HEK293 (cell line): ENCODE measurements at regions not wholly inside any gene's neighbourhood (a gene's known extent, or its start where the extent isn't known, plus 50 kb on each side); places are given as distances from the start of the nearest gene placed in this dataset.
A peak's percentile ranks its signal among the peaks of the same experiment; 100 is the strongest.

ENCODE experiments used
- CTCF ChIA-PET: fragments of 350-600 bp; formaldehyde crosslinking; extraction: SDS; loops from one replicate; lab custom pipeline; 2021; ENCODE audit warnings: antibody characterized with exemption; lab: Yijun Ruan, JAX
- POLR2A ChIA-PET: fragments of 300-600 bp; formaldehyde crosslinking; extraction: SDS; loops from one replicate; lab custom pipeline; 2020; ENCODE audit warnings: antibody characterized with exemption, inconsistent platforms; lab: Yijun Ruan, JAX
- H3K27ac ChIP-seq: fragments of 200-500 bp; sonication (Bioruptor generic); 2 replicates; pipeline ENCODE4 v1.5.1; 2014; ENCODE audit warnings: low read depth, low read length, control low read depth, inconsistent platforms; ENCODE audit errors: extremely low read depth
- H3K36me3 ChIP-seq, 2 experiments: fragments of 200-500 bp in 1 of 2; sonication (Bioruptor generic) in 1 of 2; 1 replicate in 1 of 2; 2 replicates in 1 of 2; pipeline ENCODE4 v1.5.1; 2014 to 2017; ENCODE audit warnings: inconsistent platforms in 2 of 2, low read length in 2 of 2; ENCODE audit not compliant: control insufficient read depth in 2 of 2, insufficient read depth in 1 of 2
- H3K4me1 ChIP-seq: fragments of 200-500 bp; sonication (Bioruptor generic); 2 replicates; pipeline ENCODE4 v1.5.1; 2014; ENCODE audit warnings: mild to moderate bottlenecking, low read length, inconsistent platforms; ENCODE audit not compliant: control insufficient read depth, insufficient read depth
- H3K4me3 ChIP-seq: 2 replicates; pipeline ENCODE4 v1.5.1; 2011; ENCODE audit warnings: low read depth, mild to moderate bottlenecking, control low read depth, low read length, moderate library complexity
- H3K9me3 ChIP-seq: fragments of 200-500 bp; sonication (Bioruptor generic); 2 replicates; pipeline ENCODE4 v1.5.1; 2014; ENCODE audit warnings: low read depth, low read length, inconsistent platforms; ENCODE audit not compliant: control insufficient read depth, insufficient read depth
- GLI4 ChIP-seq: fragments of 450-650 bp; formaldehyde crosslinking; IDR thresholded peaks from 2 replicates; pipeline ENCODE4 v1.5.1; 2016; ENCODE audit warnings: missing biosample characterization, missing genetic modification characterization
- KLF7 ChIP-seq: fragments of 450-650 bp; formaldehyde crosslinking; IDR thresholded peaks from 2 replicates; pipeline ENCODE4 v1.5.1; 2016; ENCODE audit warnings: missing biosample characterization, missing genetic modification characterization, borderline replicate concordance
- RBAK ChIP-seq: fragments of 450-650 bp; formaldehyde crosslinking; IDR thresholded peaks from 2 replicates; pipeline ENCODE4 v1.5.1; 2016; ENCODE audit warnings: missing biosample characterization, missing genetic modification characterization
- SP3 ChIP-seq: fragments of 450-650 bp; formaldehyde crosslinking; IDR thresholded peaks from 2 replicates; pipeline ENCODE4 v1.5.1; 2016; ENCODE audit warnings: missing biosample characterization, missing genetic modification characterization
- ZEB2 ChIP-seq: fragments of 450-650 bp; formaldehyde crosslinking; IDR thresholded peaks from 2 replicates; pipeline ENCODE4 v1.5.1; 2016; ENCODE audit warnings: missing biosample characterization, missing genetic modification characterization
- ZNF10 ChIP-seq: fragments of 450-650 bp; formaldehyde crosslinking; IDR thresholded peaks from 2 replicates; pipeline ENCODE4 v1.5.1; 2017; ENCODE audit warnings: missing biosample characterization, missing genetic modification characterization
- ZNF132 ChIP-seq: fragments of 450-650 bp; formaldehyde crosslinking; IDR thresholded peaks from 2 replicates; pipeline ENCODE4 v1.5.1; 2017; ENCODE audit warnings: missing biosample characterization, missing genetic modification characterization, borderline replicate concordance
- ZNF157 ChIP-seq: fragments of 450-650 bp; formaldehyde crosslinking; IDR thresholded peaks from 2 replicates; pipeline ENCODE4 v1.5.1; 2016; ENCODE audit warnings: missing biosample characterization, missing genetic modification characterization
- ZNF248 ChIP-seq: fragments of 450-650 bp; formaldehyde crosslinking; IDR thresholded peaks from 2 replicates; pipeline ENCODE4 v1.5.1; 2017; ENCODE audit warnings: missing biosample characterization, missing genetic modification characterization
- ZNF335 ChIP-seq: fragments of 450-650 bp; formaldehyde crosslinking; conservative IDR thresholded peaks from 2 replicates; pipeline ENCODE4 v1.5.1; 2016; ENCODE audit warnings: missing biosample characterization, missing genetic modification characterization
- ZNF350 ChIP-seq: fragments of 450-650 bp; formaldehyde crosslinking; IDR thresholded peaks from 2 replicates; pipeline ENCODE4 v1.5.0; 2017; ENCODE audit warnings: missing biosample characterization, mild to moderate bottlenecking, missing genetic modification characterization
- ZNF354C ChIP-seq: fragments of 450-650 bp; formaldehyde crosslinking; IDR thresholded peaks from 2 replicates; pipeline ENCODE4 v1.5.1; 2016; ENCODE audit warnings: missing biosample characterization, missing genetic modification characterization, low read depth, borderline replicate concordance
- ZNF426 ChIP-seq: fragments of 450-650 bp; formaldehyde crosslinking; IDR thresholded peaks from 2 replicates; pipeline ENCODE4 v1.5.1; 2017; ENCODE audit warnings: missing biosample characterization, missing genetic modification characterization, mild to moderate bottlenecking, inconsistent platforms, moderate library complexity
- ZNF433 ChIP-seq: fragments of 450-650 bp; formaldehyde crosslinking; IDR thresholded peaks from 2 replicates; pipeline ENCODE4 v1.5.1; 2016; ENCODE audit warnings: missing biosample characterization, missing genetic modification characterization, low read depth
- ZNF449 ChIP-seq: fragments of 450-650 bp; formaldehyde crosslinking; IDR thresholded peaks from 2 replicates; pipeline ENCODE4 v1.5.1; 2017; ENCODE audit warnings: missing biosample characterization, mild to moderate bottlenecking, missing genetic modification characterization, moderate library complexity
- ZNF514 ChIP-seq: fragments of 450-650 bp; formaldehyde crosslinking; IDR thresholded peaks from 2 replicates; pipeline ENCODE4 v1.5.1; 2016; ENCODE audit warnings: missing biosample characterization, missing genetic modification characterization
- ZNF621 ChIP-seq: fragments of 450-650 bp; formaldehyde crosslinking; IDR thresholded peaks from 2 replicates; pipeline ENCODE4 v1.5.1; 2017; ENCODE audit warnings: missing biosample characterization, missing genetic modification characterization
- ZNF654 ChIP-seq: fragments of 450-650 bp; formaldehyde crosslinking; IDR thresholded peaks from 2 replicates; pipeline ENCODE4 v1.5.1; 2016; ENCODE audit warnings: low read depth, missing biosample characterization, missing genetic modification characterization
- ZNF768 ChIP-seq: fragments of 450-650 bp; formaldehyde crosslinking; IDR thresholded peaks from 2 replicates; pipeline ENCODE4 v1.5.1; 2018; ENCODE audit warnings: missing biosample characterization, mild to moderate bottlenecking, missing genetic modification characterization
- TF ChIP-seq, protein P1 (sequence below): fragments of 450-650 bp; formaldehyde crosslinking; IDR thresholded peaks from 2 replicates; pipeline ENCODE4 v1.5.1; 2016; ENCODE audit warnings: missing biosample characterization, missing genetic modification characterization
- TF ChIP-seq, protein P2 (sequence below): fragments of 450-650 bp; formaldehyde crosslinking; IDR thresholded peaks from 2 replicates; pipeline ENCODE4 v1.5.1; 2016; ENCODE audit warnings: missing biosample characterization, missing genetic modification characterization
- TF ChIP-seq, protein P3 (sequence below): fragments of 450-650 bp; formaldehyde crosslinking; IDR thresholded peaks from 2 replicates; pipeline ENCODE4 v1.5.1; 2016; ENCODE audit warnings: missing biosample characterization, missing genetic modification characterization

DNA sequence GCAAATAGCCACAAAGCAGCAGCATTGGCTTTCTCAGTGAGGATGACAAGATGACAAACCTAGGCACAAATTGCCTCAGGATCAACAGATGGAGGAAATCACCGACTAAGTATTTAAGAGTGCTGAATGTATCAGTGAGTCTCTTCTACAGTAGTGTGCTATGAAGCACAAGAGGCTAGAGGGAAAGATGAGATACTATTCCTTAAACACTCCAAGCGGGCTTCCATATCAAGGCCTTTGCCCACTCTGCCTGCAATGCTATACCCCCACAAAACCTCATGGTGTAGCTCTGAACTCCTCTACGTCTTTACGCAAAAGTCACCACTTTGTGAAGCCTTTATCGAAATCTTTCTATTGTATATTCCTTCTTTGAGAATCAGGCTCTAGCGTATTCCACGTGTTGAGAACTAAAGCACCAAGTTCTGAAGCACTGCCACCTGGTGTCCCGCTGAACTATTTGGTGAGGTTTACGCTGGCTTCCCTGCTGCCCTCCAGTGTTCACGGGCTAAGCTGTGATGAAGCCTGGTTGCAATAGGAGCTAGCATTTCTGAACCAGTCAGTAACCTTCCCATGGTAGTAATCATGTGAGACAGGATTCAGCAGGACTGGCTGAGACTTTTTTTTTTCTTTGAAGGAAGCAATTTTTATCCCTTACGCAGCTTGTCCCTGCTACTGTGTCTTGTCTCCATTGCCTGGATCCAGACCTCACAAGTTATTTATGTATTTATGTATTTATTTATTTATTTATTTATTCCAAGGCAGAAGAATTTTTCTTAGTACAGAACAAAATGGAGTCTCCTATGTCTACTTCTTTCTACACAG is 426.5 kb upstream of the OR4E1 start (continued):
- TF ChIP-seq, protein P1, sequence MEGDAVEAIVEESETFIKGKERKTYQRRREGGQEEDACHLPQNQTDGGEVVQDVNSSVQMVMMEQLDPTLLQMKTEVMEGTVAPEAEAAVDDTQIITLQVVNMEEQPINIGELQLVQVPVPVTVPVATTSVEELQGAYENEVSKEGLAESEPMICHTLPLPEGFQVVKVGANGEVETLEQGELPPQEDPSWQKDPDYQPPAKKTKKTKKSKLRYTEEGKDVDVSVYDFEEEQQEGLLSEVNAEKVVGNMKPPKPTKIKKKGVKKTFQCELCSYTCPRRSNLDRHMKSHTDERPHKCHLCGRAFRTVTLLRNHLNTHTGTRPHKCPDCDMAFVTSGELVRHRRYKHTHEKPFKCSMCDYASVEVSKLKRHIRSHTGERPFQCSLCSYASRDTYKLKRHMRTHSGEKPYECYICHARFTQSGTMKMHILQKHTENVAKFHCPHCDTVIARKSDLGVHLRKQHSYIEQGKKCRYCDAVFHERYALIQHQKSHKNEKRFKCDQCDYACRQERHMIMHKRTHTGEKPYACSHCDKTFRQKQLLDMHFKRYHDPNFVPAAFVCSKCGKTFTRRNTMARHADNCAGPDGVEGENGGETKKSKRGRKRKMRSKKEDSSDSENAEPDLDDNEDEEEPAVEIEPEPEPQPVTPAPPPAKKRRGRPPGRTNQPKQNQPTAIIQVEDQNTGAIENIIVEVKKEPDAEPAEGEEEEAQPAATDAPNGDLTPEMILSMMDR (tag by site-specific recombination): peak; percentile 73
- TF ChIP-seq RBAK (tag by site-specific recombination) (no peak), ZNF350 (no peak), ZNF335 (tag by site-specific recombination) (no peak)

DNA sequence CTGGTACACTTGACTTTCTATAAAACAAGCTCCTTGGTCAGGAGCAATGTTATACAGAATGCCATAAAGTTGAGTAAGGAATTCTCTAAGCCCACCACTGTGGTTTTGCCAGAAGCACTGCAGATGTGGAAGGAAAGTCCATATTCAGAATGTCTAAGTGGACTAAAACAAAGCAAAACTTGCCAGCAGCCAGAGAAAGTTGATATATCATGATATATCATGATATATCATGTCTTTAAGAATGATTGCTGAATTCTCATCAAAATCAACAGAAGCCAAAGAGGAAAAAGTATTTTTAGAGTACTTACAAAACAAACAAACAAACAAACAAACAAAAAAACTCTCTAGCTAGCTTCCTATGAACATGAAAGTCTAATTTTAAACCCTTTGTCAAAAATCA is 424.8 kb upstream of the OR4E1 start:
- H3K27ac ChIP-seq: no peak overlapping the region
- TF ChIP-seq ZNF132 (tag by site-specific recombination): no peak
- no peak for TF ChIP-seq ZNF354C (tag by site-specific recombination)
- TF ChIP-seq KLF7 (tag by site-specific recombination): no peak
- TF ChIP-seq, protein P2, sequence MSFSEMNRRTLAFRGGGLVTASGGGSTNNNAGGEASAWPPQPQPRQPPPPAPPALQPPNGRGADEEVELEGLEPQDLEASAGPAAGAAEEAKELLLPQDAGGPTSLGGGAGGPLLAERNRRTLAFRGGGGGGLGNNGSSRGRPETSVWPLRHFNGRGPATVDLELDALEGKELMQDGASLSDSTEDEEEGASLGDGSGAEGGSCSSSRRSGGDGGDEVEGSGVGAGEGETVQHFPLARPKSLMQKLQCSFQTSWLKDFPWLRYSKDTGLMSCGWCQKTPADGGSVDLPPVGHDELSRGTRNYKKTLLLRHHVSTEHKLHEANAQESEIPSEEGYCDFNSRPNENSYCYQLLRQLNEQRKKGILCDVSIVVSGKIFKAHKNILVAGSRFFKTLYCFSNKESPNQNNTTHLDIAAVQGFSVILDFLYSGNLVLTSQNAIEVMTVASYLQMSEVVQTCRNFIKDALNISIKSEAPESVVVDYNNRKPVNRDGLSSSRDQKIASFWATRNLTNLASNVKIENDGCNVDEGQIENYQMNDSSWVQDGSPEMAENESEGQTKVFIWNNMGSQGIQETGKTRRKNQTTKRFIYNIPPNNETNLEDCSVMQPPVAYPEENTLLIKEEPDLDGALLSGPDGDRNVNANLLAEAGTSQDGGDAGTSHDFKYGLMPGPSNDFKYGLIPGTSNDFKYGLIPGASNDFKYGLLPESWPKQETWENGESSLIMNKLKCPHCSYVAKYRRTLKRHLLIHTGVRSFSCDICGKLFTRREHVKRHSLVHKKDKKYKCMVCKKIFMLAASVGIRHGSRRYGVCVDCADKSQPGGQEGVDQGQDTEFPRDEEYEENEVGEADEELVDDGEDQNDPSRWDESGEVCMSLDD: no peak
- TF ChIP-seq ZNF621 (tag by site-specific recombination): no peak
- TF ChIP-seq ZNF248 (tag by site-specific recombination): no peak
- TF ChIP-seq SP3 (tag by site-specific recombination): no peak
- no peak for TF ChIP-seq GLI4 (tag by site-specific recombination)
- TF ChIP-seq, protein P3, sequence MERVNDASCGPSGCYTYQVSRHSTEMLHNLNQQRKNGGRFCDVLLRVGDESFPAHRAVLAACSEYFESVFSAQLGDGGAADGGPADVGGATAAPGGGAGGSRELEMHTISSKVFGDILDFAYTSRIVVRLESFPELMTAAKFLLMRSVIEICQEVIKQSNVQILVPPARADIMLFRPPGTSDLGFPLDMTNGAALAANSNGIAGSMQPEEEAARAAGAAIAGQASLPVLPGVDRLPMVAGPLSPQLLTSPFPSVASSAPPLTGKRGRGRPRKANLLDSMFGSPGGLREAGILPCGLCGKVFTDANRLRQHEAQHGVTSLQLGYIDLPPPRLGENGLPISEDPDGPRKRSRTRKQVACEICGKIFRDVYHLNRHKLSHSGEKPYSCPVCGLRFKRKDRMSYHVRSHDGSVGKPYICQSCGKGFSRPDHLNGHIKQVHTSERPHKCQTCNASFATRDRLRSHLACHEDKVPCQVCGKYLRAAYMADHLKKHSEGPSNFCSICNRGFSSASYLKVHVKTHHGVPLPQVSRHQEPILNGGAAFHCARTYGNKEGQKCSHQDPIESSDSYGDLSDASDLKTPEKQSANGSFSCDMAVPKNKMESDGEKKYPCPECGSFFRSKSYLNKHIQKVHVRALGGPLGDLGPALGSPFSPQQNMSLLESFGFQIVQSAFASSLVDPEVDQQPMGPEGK (tag by site-specific recombination): no peak
- TF ChIP-seq ZEB2 (tag by site-specific recombination): no peak
- TF ChIP-seq ZNF157: no peak
- no peak for TF ChIP-seq ZNF433 (tag by site-specific recombination)
- no peak for TF ChIP-seq ZNF426
- TF ChIP-seq ZNF768 (tag by site-specific recombination): no peak
- TF ChIP-seq ZNF514 (tag by site-specific recombination): no peak
- TF ChIP-seq ZNF10 (tag by site-specific recombination): no peak
- TF ChIP-seq ZNF449: no peak
- TF ChIP-seq ZNF654 (tag by site-specific recombination): no peak
- no peak overlapping the region for H3K4me3 ChIP-seq
- H3K4me1 ChIP-seq: no peaks in the 10 kb centered on the region
- H3K36me3 ChIP-seq: no peaks in the 10 kb centered on the region
- H3K9me3 ChIP-seq: no peaks in the 10 kb centered on the region
- ChIA-PET POLR2A (no interaction called here), CTCF (interaction anchor here (0.7 to 4.2 kb wide), 9 partner anchors 11 to 843 kb away, joined by 3 to 21 read pairs (median 4); no protein-coding TSS in a partner anchor)
